HG02642 (cell line): ENCODE measurements at regions not wholly inside any gene's neighbourhood (a gene's known extent, or its start where the extent isn't known, plus 50 kb on each side); places are given as distances from the start of the nearest gene placed in this dataset.
A peak's percentile ranks its signal among the peaks of the same experiment; 100 is the strongest.
"Not testable (repeated sequence)": the region's sequence is repeated elsewhere in the genome, so short reads cannot be mapped to it uniquely, and the experiment has no call there.

Source experiments
- ATAC-seq: cut with Tn5 transposase; IDR thresholded peaks from one replicate; pipeline ENCODE4 v1.9.1; 2021; ENCODE audit warnings: mild to moderate bottlenecking; ENCODE audit not compliant: unreplicated experiment, poor library complexity

DNA sequence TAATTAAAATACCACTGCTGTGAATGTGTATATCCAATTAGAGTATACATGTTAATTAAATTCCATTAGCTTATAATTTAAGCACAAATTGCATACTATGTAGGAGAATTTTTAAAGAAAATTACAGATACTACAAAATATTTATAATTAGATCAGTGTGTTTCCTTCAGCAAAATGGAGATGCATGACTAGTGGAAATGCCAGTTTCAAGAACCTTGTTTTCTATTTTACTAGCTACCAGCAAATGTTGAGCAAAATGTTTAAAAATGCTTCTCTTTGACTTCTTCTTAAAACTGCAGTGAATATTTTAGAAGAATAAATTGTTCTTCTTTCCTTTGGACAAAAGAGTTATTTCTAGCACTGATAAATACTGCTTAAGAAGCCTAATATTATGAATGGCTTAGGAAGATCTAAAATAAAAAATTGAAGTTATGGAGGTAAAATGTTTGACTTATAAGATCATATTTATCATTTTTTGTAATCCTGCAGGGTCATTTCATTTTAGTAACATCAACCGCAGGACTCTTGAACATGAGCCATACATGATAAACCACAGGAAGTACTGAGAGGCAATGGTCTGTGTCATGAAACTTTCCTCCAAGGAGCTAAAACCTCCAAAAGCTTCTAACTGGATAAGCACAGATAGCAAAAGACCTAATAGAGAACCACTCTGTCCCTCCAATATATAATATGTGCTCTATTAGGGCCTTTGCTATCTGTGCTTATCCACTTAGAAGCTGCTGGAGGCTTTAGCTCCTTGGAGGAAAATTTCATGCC is 1066.0 kb upstream of the CELF2 start:
- ATAC-seq: no peak

DNA sequence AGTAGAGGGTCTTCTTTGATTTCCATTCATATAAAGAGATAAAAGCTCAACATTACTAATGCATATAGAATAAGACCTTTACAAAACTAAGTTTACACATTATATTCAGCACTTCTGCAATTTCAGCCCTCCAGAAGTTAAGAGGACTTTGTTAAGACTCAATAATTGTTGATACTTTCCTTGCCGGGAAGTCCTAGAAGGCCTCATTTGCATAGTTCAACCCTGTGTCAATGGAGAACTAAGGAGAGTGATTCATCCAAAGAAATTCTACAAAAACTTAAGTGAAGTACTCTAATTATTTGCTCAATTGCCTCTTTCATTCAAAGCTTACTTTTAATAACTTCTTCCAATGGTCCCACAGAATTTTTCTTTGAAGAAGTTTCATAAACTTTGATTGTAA is 1060.3 kb upstream of the CELF2 start:
- ATAC-seq: no peak

DNA sequence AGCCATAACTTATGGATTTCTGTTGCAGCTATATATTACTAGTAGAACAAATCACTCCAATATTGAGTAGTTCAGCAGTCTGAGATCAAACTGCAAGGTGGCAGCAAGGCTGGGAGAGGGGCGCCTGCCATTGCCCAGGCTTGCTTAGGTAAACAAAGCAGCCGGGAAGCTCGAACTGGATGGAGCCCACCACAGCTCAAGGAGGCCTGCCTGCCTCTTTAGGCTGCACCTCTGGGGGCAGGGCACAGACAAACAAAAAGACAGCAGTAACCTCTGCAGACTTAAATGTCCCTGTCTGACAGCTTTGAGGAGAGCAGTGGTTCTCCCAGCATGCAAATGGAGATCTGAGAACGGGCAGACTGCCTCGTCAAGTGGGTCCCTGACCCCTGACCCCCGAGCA is 1059.8 kb upstream of the CELF2 start:
- not testable (repeated sequence) for ATAC-seq

DNA sequence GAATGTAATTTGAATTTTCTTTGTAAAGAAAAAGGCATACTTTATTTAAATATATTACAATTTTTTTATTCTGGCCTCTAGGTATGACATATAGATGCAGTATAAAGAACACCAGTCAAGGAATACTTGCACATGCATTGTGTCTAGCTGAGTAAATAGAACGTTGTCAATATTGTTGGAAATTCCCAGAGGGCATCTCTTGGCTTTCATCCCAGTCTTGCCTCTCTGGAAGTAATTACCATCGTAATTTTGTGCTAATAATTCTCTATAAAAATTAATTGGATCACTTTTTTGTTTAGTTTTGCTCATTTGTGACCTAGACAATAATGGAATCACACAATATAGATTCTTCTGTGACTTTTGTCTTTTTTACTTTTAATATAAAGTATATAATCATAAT is 1052.3 kb upstream of the CELF2 start:
- no peak for ATAC-seq

DNA sequence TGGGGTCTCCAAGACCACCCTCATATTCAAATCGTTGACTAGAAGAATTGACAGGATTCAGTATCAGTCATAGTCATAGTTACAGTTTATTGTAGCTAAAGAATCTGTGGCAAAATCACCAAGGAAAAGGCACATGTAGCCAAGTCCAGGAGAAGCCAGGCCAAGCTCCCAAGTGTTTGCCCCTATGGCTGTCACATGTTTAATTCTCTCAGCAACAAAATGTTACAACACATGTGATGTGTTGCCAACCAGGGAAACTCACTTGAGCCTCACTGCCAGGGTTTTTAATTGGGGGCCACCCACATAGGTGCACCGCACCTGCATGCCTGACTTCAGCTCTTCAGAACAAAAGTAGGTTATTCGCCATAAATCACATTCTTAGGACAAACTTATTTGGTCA is 1030.9 kb upstream of the CELF2 start:
- no peak for ATAC-seq

DNA sequence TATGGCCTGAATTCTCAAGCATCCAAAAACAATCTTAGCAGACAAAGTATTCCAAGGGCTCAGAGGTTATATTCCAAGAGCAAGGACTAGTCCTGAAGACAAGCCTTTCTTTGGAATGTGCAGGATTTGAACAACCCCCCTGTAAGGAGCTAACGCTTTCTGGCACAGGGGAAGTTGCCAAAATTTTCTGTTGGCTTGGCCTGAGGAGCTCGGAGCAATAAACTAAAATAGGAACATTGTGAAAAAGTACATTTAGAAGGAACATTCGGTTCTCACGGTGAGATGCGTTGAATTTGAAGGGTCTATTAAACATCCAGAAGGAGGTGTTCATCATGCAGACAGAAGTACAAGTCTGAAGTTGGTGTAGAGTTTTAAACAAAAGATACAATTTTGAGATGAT is 1030.5 kb upstream of the CELF2 start:
- ATAC-seq: no peak

DNA sequence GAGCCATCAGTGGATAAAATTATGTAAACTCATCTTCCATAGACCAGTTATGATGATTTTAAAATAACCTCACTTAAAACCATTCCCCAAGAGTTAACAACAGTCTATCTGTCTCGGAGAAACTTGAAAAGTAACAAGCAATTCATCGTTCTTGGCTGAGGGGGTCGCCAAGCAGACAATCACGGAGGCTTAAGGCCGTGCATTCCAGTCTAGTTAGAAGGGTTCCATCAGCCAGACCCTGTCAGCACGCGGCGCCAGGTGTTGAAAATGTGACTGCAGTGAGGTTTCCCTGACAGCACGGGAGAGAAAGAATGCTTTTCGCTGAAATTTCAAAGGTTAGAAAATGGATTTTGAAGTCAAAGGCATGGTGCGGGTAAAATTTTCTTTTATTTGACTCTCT is 1025.0 kb upstream of the CELF2 start:
- no peak for ATAC-seq

DNA sequence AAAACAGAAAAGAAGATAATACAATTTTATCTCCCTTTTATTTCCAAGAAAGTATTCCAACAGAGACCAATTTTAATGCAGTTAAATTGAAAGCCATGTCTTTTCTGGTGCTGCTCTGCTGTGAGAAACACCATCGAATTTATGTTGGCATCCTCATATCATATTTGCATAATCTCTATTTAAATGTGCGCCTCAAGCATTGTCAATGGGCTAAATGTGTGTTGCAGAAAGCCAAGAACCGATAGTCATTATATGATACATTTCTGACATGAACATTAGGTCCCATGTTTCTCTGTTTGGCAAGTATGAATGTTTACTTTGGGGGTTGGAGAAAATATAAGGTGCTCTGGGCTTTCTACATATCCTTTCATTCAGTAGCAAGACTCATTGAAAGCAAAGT is 1023.5 kb upstream of the CELF2 start:
- no peak for ATAC-seq

DNA sequence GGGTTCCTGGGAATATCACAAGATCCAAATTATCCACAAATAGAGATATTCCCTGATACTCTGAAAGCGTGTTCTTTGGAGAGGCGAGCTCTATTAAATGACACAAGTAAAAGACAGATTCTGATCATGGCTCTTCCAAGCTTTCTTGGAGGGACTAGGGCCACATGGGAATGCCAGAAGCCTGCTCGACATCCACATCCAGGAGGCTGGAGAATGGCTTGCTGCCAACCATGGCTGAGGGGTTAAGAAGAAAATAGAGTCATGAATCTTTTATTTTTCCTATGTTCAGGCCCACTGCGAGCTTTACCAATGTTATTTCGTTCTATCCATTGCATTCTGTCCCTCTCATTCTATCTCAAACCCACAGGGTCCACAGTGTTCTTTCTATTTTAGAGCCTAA is 1018.0 kb upstream of the CELF2 start:
- no peak for ATAC-seq

DNA sequence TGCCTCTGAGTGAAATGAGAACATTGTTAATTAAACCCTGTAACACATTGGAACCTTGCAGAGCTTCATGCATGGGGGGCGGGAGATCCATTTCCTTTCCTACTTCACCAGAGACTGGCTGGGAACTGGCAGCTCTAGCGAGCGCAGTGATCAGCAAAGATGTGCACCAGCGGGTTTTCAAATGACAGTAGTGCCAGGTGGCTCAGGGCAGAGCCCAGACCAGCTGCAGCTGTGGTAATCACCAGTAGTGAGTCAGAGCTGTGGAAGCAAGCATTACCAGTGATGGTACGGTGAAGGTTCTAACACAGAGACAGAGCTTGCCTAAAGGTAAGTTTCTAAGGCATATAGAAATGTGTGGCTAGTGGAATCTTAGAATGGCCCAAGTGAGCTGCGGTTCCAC is 1009.7 kb upstream of the CELF2 start:
- peak; percentile 78 for ATAC-seq

DNA sequence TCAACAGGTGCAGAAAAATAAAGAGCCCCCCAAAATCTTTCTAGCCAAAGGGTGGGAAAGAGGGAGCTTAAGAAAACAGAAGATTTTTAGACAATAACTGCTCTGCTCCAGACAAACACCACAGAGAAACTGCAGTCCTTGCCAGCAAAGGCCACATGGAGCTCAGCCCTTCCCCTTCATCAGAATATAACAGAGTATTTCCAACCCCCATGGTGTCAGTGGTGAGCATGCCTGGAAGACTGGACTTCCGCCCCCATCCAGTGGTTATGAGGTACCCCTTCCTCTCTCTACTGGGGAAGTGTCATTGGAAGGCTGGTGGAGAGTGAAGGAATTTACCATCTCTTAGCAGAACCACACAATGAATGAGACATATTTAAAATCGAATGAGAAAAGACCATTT is 1007.3 kb upstream of the CELF2 start:
- ATAC-seq: no peak

DNA sequence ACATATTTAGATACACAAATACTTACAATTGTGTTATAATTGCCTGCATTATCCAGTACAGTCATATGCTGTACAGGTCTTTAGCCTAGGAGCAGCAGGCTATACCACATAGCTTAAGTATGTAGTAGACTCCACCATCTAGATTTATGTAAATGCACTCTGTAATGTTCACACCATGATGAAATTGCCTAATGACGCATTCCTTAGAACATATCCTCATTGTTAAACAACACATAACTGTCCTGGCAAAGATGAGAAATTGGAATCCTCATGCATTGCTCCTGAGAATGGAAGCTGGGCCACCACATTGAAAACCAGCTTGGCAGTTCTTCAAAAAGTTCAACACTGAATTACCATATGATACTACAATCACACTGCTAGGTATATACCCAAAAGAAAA is 1002.8 kb upstream of the CELF2 start:
- no peak for ATAC-seq

DNA sequence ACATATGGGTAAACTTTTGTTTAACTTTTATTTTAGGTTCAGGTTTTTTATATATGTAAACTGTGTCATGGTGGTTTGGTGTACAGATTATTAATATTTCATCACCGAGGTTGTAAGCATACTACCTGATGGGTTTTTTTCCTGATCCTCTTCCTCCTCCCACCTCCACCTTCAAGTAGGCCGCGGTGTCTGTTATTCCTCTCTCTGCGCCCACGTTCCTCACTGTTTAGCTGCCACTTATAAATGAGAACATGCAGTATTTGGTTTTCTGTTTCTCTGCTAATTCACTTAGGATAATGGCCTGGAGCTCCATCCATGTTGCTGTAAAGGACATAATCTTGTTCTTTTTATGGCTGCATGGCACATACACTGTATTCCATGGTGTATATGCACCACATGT is 1000.0 kb upstream of the CELF2 start:
- no peak for ATAC-seq

DNA sequence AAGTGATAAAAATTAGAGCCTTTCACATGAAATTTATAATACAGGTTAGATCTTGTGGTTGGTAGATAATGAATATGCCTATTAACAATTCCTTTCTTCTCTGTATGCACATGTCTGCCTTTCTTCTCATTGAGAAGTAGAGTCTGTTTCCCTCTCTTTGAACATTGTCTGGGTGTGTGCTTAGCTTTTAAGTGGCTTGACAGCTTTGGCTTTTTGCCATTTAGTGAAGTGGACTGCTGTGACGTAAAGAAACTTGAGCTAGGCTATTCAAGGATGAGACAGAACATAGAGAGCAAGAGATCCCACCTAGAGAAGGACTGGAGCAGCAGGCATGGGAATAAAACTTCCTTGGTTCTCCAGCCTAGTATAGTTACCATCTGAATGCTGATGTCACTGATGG is 996.7 kb upstream of the CELF2 start:
- ATAC-seq: no peak

DNA sequence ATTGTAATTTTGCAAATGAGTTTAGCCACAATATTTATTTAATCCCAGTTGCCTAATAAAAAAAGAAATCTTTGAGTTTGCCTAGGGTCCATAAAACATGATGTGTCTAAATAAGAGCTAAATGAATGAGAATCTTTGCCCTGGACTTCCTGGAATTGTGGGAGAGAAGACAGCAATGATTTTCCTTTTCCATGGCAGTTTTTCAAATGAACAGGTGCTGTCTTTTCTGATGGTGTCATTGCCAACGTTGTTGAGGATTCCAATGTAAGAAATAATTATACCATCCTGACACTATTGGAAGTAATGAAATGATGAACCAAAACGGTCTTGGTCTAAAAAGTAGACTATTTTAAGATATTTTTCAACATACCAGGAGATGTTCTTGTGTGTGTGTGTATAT is 984.7 kb upstream of the CELF2 start:
- ATAC-seq: no peak

DNA sequence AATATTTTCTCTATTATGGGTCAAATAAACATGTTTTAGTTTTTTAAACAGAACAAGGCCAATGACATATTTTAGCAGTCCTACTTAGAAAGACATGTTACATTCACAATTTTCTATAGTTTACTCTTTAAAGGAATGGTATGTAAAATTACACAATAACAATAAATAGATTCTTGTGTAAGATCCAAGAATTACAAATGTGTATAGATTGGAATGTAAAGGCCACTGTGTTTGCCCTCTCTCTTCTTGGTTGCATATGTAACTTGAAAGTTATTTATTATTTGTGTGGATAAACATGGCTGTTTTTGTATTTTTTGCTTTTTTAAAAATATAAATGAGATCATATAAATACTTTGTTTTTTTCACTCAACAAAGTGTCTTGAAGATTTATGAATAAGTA is 979.3 kb upstream of the CELF2 start:
- ATAC-seq: no peak

DNA sequence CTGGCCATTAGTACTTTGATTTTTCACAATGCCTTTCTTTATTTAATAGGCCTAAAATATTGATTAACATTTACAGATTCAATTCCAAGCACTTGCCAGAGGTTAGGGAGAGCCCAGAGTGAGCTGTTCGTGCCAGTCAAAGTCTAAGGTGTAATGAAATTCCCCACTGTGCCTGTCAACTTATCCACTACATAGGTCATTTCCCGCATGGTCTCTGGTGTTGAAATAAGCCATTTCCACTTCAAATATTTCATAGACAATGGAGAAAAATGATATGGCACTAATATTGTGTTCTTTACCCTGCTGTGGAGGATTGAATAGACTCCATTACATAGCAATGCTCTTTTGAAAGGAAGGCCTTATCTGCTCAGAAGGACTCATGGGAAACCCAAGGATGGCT is 978.1 kb upstream of the CELF2 start:
- ATAC-seq: no peak

DNA sequence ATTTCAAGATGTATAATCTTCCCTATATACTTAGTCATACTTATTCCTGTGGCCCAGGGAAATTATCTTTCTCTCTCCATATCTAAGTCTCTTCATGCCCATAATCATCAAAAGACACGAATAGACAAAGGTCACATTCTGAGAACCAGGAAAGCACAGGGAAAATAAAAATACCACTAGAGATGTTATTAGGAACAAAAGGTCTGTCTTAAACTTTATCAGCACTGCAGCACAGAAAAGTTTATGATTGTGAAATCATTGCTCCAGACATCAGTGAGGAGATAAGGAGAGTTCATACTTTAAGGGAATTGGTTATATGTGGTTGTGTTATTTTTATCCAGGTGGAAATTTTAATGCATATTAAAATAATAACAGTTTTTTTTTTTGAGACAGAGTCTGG is 974.6 kb upstream of the CELF2 start:
- no peak for ATAC-seq

DNA sequence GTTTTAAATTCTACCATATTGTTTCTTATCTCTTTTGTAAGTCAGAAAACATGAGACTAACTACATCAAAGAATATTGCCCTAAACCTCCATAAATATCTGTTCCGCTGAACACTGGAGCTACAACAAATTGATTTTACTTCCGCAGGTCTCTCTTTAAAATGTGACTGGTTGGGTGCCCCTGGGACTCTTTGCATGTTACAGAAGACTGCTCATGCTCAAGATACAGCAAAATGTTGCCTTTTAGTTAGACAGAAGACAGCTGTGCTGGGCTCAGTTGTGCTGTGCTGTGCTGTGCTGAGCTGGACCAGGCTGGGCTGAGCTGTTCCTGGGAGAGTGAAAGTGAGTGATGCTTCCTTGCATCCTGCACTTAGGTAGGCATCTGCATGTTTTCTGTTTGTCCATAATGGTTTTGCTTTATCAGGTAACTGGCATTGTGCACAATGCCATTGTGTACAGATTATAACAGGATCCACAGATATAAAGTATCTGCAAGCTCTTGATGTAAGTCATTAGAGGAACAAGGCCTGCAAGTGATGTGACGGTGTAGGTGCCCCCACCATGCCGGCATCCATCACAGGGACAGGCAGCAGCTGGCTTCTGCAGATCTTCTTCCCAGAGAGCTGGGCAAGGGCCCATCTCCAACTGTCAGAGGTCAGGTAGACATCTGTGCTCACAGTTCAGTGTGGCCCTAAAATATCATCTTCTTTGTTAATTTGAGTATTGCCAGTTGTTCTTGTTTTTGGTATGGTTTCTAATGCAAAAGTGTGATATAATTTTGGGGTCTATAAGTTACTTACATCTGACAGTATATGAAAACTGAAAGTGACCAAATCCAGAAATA is 972.5 kb upstream of the CELF2 start:
- ATAC-seq: peak; percentile 81

DNA sequence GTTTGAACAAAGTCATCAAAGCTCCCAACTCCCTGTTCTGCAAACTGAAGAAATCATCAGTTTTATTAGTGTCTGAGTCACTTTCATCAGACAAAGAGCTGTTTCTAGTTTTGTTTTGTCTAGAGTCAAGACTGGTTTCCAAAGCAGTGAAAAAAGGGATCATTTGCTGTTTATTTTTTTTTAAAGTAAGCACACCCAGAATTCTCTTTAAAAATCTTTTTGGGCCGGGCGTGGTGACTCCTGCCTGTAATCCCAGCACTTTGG is 972.0 kb upstream of the CELF2 start:
- peak; percentile 38 for ATAC-seq

DNA sequence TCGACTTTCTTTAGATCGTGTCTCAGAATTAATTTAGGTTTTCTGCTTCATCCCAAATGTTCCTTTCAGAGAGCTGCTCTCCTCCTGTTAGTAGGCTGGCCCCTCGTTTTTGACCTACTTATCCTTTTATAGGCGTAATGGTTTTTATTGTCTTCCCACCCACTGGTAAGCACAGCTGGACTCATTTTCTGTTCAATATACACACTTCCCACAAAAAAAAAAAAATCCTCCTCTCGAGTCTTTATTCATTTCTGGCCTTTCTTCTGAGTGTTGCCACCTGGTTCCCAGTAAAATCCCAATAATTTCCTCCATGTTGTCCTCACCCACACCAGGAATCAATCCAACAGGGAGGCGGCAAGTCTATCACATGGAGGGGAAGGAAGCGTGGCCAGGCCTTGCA is 970.2 kb upstream of the CELF2 start:
- ATAC-seq: no peak

DNA sequence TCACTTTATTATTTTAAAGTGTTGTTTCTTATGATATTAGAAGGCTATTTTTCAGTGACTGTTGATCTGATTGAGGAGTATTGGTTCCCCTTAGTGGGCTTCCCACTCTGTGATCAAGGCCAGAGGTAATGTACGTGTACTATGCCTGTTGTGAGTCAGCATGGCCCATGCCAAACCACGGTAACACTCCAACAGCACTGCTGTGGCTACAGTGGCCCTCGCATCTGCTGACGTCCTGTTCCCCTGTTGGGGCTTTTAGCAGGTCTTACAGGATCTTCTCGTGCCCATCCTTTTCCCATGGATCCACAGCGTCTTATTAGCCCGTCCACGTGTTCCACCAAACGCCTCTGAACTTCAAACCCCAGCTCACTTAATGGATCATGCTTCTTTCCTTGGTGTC is 964.6 kb upstream of the CELF2 start:
- no peak for ATAC-seq
